HUES64 (cell line): ENCODE measurements at regions not wholly inside any gene's neighbourhood (a gene's known extent, or its start where the extent isn't known, plus 50 kb on each side); places are given as distances from the start of the nearest gene placed in this dataset.

Experiments
- H3K27ac ChIP-seq: 2 replicates; pipeline ENCODE4 v1.7.0; 2013; ENCODE audit warnings: low read depth, low read length, inconsistent platforms
- H3K27me3 ChIP-seq: 2 replicates; pipeline ENCODE4 v1.6.1; 2013; ENCODE audit warnings: mild to moderate bottlenecking, low read length; ENCODE audit not compliant: insufficient read depth
- H3K36me3 ChIP-seq: 2 replicates; pipeline ENCODE4 v1.6.1; 2013; ENCODE audit warnings: mild to moderate bottlenecking, low read length; ENCODE audit not compliant: insufficient read depth
- H3K4me1 ChIP-seq: 2 replicates; pipeline ENCODE4 v1.6.1; 2013; ENCODE audit warnings: mild to moderate bottlenecking, low read length, moderate library complexity; ENCODE audit not compliant: insufficient read depth
- H3K4me3 ChIP-seq: 2 replicates; pipeline ENCODE4 v1.5.1; 2013; ENCODE audit warnings: mild to moderate bottlenecking, low read length, moderate library complexity
- H3K9ac ChIP-seq: 2 replicates; pipeline ENCODE4 v1.6.1; 2013; ENCODE audit warnings: mild to moderate bottlenecking, low read depth, low read length
- H3K9me3 ChIP-seq: 2 replicates; pipeline ENCODE4 v1.6.1; 2013; ENCODE audit warnings: low read depth, low read length; ENCODE audit not compliant: insufficient read depth
- WGBS: fragments of 150-250, 120-280 bp; methylation state at CpG from one replicate; pipeline ENCODE4 v1.1.7; 2013; ENCODE audit warnings: missing lambda C conversion rate; 5-methylcytosine and 5-hydroxymethylcytosine counted together

GRCh38 chr13:52975969-52976368 lies 52.6 kb upstream of the OLFM4 start:
- Histone ChIP-seq H3K4me3 (no peak overlapping the region), H3K27me3 (no peaks in the 10 kb centered on the region), H3K9me3 (no peaks in the 10 kb centered on the region), H3K9ac (no peak overlapping the region), H3K36me3 (no peaks in the 10 kb centered on the region), H3K4me1 (peaks cover 8% of the 10 kb centered on the region; the same call in 1 of the 2 replicates), H3K27ac (no peak overlapping the region)
- 94% methylated on average over 5 of the region's 5 CpGs for WGBS

- Histone ChIP-seq H3K36me3 (no peaks in the 10 kb centered on the region), H3K9ac (no peak overlapping the region), H3K4me3 (no peak overlapping the region), H3K9me3 (no peaks in the 10 kb centered on the region), H3K4me1 (peaks cover 8% of the 10 kb centered on the region; the same call in 1 of the 2 replicates), H3K27ac (no peak overlapping the region), H3K27me3 (no peaks in the 10 kb centered on the region)
- 90% methylated on average over 9 of the region's 9 CpGs for WGBS
Measured at GRCh38 chr13:52975161-52975560, 53.5 kb upstream of the OLFM4 start.

GRCh38 chr13:52974711-52975110 lies 53.9 kb upstream of the OLFM4 start:
- no peaks in the 10 kb centered on the region for H3K36me3 ChIP-seq
- H3K9me3 ChIP-seq = no peaks in the 10 kb centered on the region
- H3K4me1 ChIP-seq = peaks cover 8% of the 10 kb centered on the region; the same call in 1 of the 2 replicates
- WGBS = 94% methylated on average over 4 of the region's 4 CpGs
- no peak overlapping the region for H3K9ac ChIP-seq
- H3K27ac ChIP-seq = no peak overlapping the region
- H3K4me3 ChIP-seq = no peak overlapping the region
- H3K27me3 ChIP-seq = no peaks in the 10 kb centered on the region

GRCh38 chr13:52969373-52969772 lies 59.2 kb upstream of the OLFM4 start:
- 86% methylated on average over 4 of the region's 4 CpGs for WGBS
- H3K4me1 ChIP-seq = peaks cover under 1% of the 10 kb centered on the region; the same call in 1 of the 2 replicates
- H3K36me3 ChIP-seq = no peaks in the 10 kb centered on the region
- H3K4me3 ChIP-seq = no peak overlapping the region
- H3K9ac ChIP-seq = no peak overlapping the region
- H3K27me3 ChIP-seq = 0 out of 2 replicates have a peak, but pooled peaks cover 3% of the 10 kb centered on the region
- no peak overlapping the region for H3K27ac ChIP-seq
- no peaks in the 10 kb centered on the region for H3K9me3 ChIP-seq

GRCh38 chr13:52968074-52968700 lies 60.4 kb upstream of the OLFM4 start:
- H3K27me3 ChIP-seq = 0 out of 2 replicates have a peak, but pooled peaks cover 3% of the 10 kb centered on the region
- no peak overlapping the region for H3K27ac ChIP-seq
- no peaks in the 10 kb centered on the region for H3K36me3 ChIP-seq
- no peak overlapping the region for H3K4me3 ChIP-seq
- 32% methylated on average over 13 of the region's 13 CpGs for WGBS
- peaks cover 12% of the 10 kb centered on the region for H3K4me1 ChIP-seq
- no peaks in the 10 kb centered on the region for H3K9me3 ChIP-seq
- no peak overlapping the region for H3K9ac ChIP-seq

- 0 out of 2 replicates have a peak, but pooled peaks cover 3% of the 10 kb centered on the region for H3K27me3 ChIP-seq
- no peaks in the 10 kb centered on the region for H3K36me3 ChIP-seq
- H3K9me3 ChIP-seq = no peaks in the 10 kb centered on the region
- no peak overlapping the region for H3K4me3 ChIP-seq
- H3K9ac ChIP-seq = no peak overlapping the region
- WGBS = 71% methylated on average over 4 of the region's 4 CpGs
- H3K4me1 ChIP-seq = peaks cover 31% of the 10 kb centered on the region
- no peak overlapping the region for H3K27ac ChIP-seq
Measured at GRCh38 chr13:52961987-52962386, 66.6 kb upstream of the OLFM4 start.

GRCh38 chr13:52961256-52961910 lies 67.2 kb upstream of the OLFM4 start:
- H3K27me3 ChIP-seq = 0 out of 2 replicates have a peak, but pooled peaks cover 3% of the 10 kb centered on the region
- no peak overlapping the region for H3K9ac ChIP-seq
- H3K36me3 ChIP-seq = no peaks in the 10 kb centered on the region
- peaks cover 37% of the 10 kb centered on the region for H3K4me1 ChIP-seq
- 61% methylated on average over 3 of the region's 3 CpGs for WGBS
- H3K27ac ChIP-seq = peak overlapping the region; percentile 39; the same call in 1 of the 2 replicates
- no peak overlapping the region for H3K4me3 ChIP-seq
- H3K9me3 ChIP-seq = no peaks in the 10 kb centered on the region

GRCh38 chr13:52955472-52955874 lies 73.1 kb upstream of the OLFM4 start:
- H3K27ac ChIP-seq = peak overlapping the region; percentile 91; the same call in 1 of the 2 replicates
- no peaks in the 10 kb centered on the region for H3K36me3 ChIP-seq
- no peaks in the 10 kb centered on the region for H3K9me3 ChIP-seq
- WGBS = 2% methylated on average over 4 of the region's 4 CpGs
- peak overlapping the region; percentile 14; the same call in 1 of the 2 replicates for H3K9ac ChIP-seq
- H3K4me3 ChIP-seq = peak overlapping the region; percentile 17; the same call in 1 of the 2 replicates
- peaks cover 38% of the 10 kb centered on the region for H3K4me1 ChIP-seq
- H3K27me3 ChIP-seq = no peaks in the 10 kb centered on the region

- 18% methylated on average over 2 of the region's 2 CpGs for WGBS
- H3K4me1 ChIP-seq = peaks cover 38% of the 10 kb centered on the region
- no peak overlapping the region for H3K9ac ChIP-seq
- peak overlapping the region; percentile 91; the same call in 1 of the 2 replicates for H3K27ac ChIP-seq
- H3K9me3 ChIP-seq = no peaks in the 10 kb centered on the region
- no peaks in the 10 kb centered on the region for H3K36me3 ChIP-seq
- peak overlapping the region; percentile 17; the same call in 1 of the 2 replicates for H3K4me3 ChIP-seq
- no peaks in the 10 kb centered on the region for H3K27me3 ChIP-seq
Measured at GRCh38 chr13:52954838-52955237, 73.8 kb upstream of the OLFM4 start.

GRCh38 chr13:52950436-52950956 lies 78.1 kb upstream of the OLFM4 start:
- no peaks in the 10 kb centered on the region for H3K9me3 ChIP-seq
- WGBS = 90% methylated on average over 5 of the region's 6 CpGs
- no peak overlapping the region for H3K4me3 ChIP-seq
- no peak overlapping the region for H3K9ac ChIP-seq
- peaks cover 42% of the 10 kb centered on the region for H3K4me1 ChIP-seq
- no peaks in the 10 kb centered on the region; the same call in 1 of the 2 replicates for H3K27me3 ChIP-seq
- no peaks in the 10 kb centered on the region for H3K36me3 ChIP-seq
- H3K27ac ChIP-seq = no peak overlapping the region

GRCh38 chr13:52949742-52950141 lies 78.9 kb upstream of the OLFM4 start:
- WGBS = 79% methylated on average over 6 of the region's 6 CpGs
- H3K9ac ChIP-seq = no peak overlapping the region
- no peaks in the 10 kb centered on the region for H3K36me3 ChIP-seq
- H3K4me3 ChIP-seq = no peak overlapping the region
- no peaks in the 10 kb centered on the region; the same call in 1 of the 2 replicates for H3K27me3 ChIP-seq
- no peaks in the 10 kb centered on the region for H3K9me3 ChIP-seq
- peaks cover 35% of the 10 kb centered on the region for H3K4me1 ChIP-seq
- H3K27ac ChIP-seq = no peak overlapping the region
